NCI-H1694 (cell line): ENCODE measurements at regions not wholly inside any gene's neighbourhood (a gene's known extent, or its start where the extent isn't known, plus 50 kb on each side); places are given as distances from the start of the nearest gene placed in this dataset.
"Not testable (repeated sequence)": the region's sequence is repeated elsewhere in the genome, so short reads cannot be mapped to it uniquely, and the experiment has no call there.

Experiments used
- DNase-seq: peaks from one replicate; lab custom pipeline; 2025; lab: John Stamatoyannopoulos, UW

GRCh38 chr13:109938255-109938936, 152.0 kb upstream of the IRS2 start:
- DNase-seq, result no peak

- not testable (repeated sequence) for DNase-seq
Measured at GRCh38 chr13:109934520-109934919, 148.1 kb upstream of the IRS2 start.

GRCh38 chr13:109933476-109933875, 147.1 kb upstream of the IRS2 start:
- DNase-seq, result no peak

GRCh38 chr13:109924376-109924775, 138.0 kb upstream of the IRS2 start:
- DNase-seq, result no peak

GRCh38 chr13:109922518-109922917, 136.1 kb upstream of the IRS2 start:
- DNase-seq, result no peak

- DNase-seq, result no peak
Measured at GRCh38 chr13:109919715-109920375, 133.5 kb upstream of the IRS2 start.

GRCh38 chr13:109918179-109918711, 131.9 kb upstream of the IRS2 start:
- no peak for DNase-seq

GRCh38 chr13:109917422-109917821, 131.0 kb upstream of the IRS2 start:
- no peak for DNase-seq

GRCh38 chr13:109913936-109914510, 127.6 kb upstream of the IRS2 start:
- DNase-seq, result no peak

- DNase-seq, result no peak
Measured at GRCh38 chr13:109913186-109913585, 126.8 kb upstream of the IRS2 start.

- no peak for DNase-seq
Measured at GRCh38 chr13:109910194-109910593, 123.8 kb upstream of the IRS2 start.

- DNase-seq, result no peak
Measured at GRCh38 chr13:109906976-109907375, 120.6 kb upstream of the IRS2 start.

GRCh38 chr13:109904218-109904617, 117.8 kb upstream of the IRS2 start:
- DNase-seq, result peak; percentile 51

- DNase-seq, result no peak
Measured at GRCh38 chr13:109900741-109901140, 114.4 kb upstream of the IRS2 start.

GRCh38 chr13:109900320-109900719, 113.9 kb upstream of the IRS2 start:
- DNase-seq, result no peak

- DNase-seq, result no peak
Measured at GRCh38 chr13:109899748-109900147, 113.4 kb upstream of the IRS2 start.

GRCh38 chr13:109899316-109899715, 112.9 kb upstream of the IRS2 start:
- no peak for DNase-seq

GRCh38 chr13:109897988-109898624, 111.7 kb upstream of the IRS2 start:
- no peak for DNase-seq

GRCh38 chr13:109892101-109892500, 105.7 kb upstream of the IRS2 start:
- no peak for DNase-seq

- DNase-seq, result no peak
Measured at GRCh38 chr13:109885235-109885634, 98.9 kb upstream of the IRS2 start.

- no peak for DNase-seq
Measured at GRCh38 chr13:109884462-109884861, 98.1 kb upstream of the IRS2 start.
